ENCODE measurements at regions not wholly inside any gene's neighbourhood (a gene's known extent, or its start where the extent isn't known, plus 50 kb on each side); places are given as distances from the start of the nearest gene placed in this dataset.

- no peaks in the 10 kb centered on the region for H3K4me1 ChIP-seq
- TF ChIP-seq POLR2AphosphoS5 (IDR thresholded peaks at IDR 0.05) = no peak
- TF ChIP-seq, protein P1, sequence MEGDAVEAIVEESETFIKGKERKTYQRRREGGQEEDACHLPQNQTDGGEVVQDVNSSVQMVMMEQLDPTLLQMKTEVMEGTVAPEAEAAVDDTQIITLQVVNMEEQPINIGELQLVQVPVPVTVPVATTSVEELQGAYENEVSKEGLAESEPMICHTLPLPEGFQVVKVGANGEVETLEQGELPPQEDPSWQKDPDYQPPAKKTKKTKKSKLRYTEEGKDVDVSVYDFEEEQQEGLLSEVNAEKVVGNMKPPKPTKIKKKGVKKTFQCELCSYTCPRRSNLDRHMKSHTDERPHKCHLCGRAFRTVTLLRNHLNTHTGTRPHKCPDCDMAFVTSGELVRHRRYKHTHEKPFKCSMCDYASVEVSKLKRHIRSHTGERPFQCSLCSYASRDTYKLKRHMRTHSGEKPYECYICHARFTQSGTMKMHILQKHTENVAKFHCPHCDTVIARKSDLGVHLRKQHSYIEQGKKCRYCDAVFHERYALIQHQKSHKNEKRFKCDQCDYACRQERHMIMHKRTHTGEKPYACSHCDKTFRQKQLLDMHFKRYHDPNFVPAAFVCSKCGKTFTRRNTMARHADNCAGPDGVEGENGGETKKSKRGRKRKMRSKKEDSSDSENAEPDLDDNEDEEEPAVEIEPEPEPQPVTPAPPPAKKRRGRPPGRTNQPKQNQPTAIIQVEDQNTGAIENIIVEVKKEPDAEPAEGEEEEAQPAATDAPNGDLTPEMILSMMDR (IDR thresholded peaks at IDR 0.05) = no peak
- no peak for TF ChIP-seq POLR2A (IDR thresholded peaks at IDR 0.05)
- TF ChIP-seq EP300 (IDR thresholded peaks at IDR 0.05) = no peak
- WGBS, 2 donors (ENCODE audit: low coverage in 1 of 2) = 77 to 79% methylated on average over 3 to 5 of the region's 5 CpGs
- H3K36me3 ChIP-seq = no peaks in the 10 kb centered on the region
- no peaks in the 10 kb centered on the region for H3K27me3 ChIP-seq
- no peak overlapping the region for H3K4me3 ChIP-seq
- no peak for ATAC-seq
- H3K9me3 ChIP-seq = no peaks in the 10 kb centered on the region
- H3K27ac ChIP-seq = no peak overlapping the region
Measured at GRCh38 chr3:22121068-22121701, 370.2 kb upstream of the ZNF385D start.

- TF ChIP-seq EP300 (IDR thresholded peaks at IDR 0.05) (no peak), POLR2A (IDR thresholded peaks at IDR 0.05) (no peak), POLR2AphosphoS5 (IDR thresholded peaks at IDR 0.05) (no peak)
- TF ChIP-seq, protein P1 (IDR thresholded peaks at IDR 0.05) = no peak
- no peaks in the 10 kb centered on the region for H3K4me1 ChIP-seq
- H3K9me3 ChIP-seq = no peaks in the 10 kb centered on the region
- H3K27me3 ChIP-seq = no peaks in the 10 kb centered on the region
- no peak for ATAC-seq
- no peaks in the 10 kb centered on the region for H3K36me3 ChIP-seq
- H3K4me3 ChIP-seq = no peak overlapping the region
- H3K27ac ChIP-seq = no peak overlapping the region
- 70 to 82% methylated on average over 3 of the region's 3 CpGs for WGBS, 2 donors (ENCODE audit: low coverage in 1 of 2)
Measured at GRCh38 chr3:22122567-22122966, 371.6 kb upstream of the ZNF385D start.

DNA sequence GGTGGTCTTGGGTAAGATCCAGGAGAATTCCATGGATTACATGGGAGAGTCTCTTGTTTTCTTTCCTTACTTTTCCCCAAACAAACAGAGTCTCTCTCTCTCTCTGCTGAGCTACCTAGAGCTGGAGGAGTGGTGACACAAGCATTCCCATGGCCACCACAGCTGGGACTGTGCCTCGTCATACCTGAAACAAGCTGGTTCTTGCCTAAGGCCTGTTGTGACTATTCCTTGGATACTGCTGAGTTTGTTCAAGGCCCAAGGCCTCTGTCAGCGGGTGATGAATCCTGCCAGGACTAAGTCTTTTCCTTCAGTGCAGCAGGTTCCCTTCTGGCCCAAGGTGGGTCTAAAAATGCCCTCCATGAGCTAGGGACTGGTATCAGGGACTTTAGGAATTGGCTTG is 378.1 kb upstream of the ZNF385D start:
- Histone ChIP-seq H3K36me3 (no peaks in the 10 kb centered on the region), H3K4me1 (no peaks in the 10 kb centered on the region), H3K27ac (no peak overlapping the region), H3K27me3 (no peaks in the 10 kb centered on the region), H3K4me3 (no peak overlapping the region), H3K9me3 (no peaks in the 10 kb centered on the region)
- TF ChIP-seq POLR2A (IDR thresholded peaks at IDR 0.05) = no peak
- no peak for ATAC-seq
- WGBS, 2 donors (ENCODE audit: low coverage in 1 of 2) = 67% methylated on average over 1 of the region's 2 CpGs; no CpG with 5 or more reads in 1 of the 2 donors

DNA sequence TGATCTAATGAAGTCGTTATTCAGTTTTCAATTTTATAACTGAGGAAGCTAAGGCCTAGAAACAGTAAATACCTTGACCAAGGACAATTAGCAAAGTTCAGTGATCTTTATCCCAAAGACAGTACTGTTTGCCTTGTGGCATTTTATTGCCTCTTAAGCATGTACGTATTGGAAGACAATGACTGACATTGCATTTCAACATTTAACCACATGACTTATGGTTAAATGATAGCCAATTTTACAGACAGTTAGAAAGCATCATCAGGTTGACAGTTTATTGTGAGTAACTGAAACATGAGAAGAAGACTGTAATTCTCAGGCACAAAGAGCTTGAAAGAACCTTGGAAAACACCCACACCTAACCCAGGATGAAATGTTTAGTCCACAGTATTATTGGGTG is 390.8 kb upstream of the ZNF385D start:
- H3K4me1 ChIP-seq = no peaks in the 10 kb centered on the region
- no peaks in the 10 kb centered on the region for H3K9me3 ChIP-seq
- H3K27ac ChIP-seq = no peak overlapping the region
- H3K4me3 ChIP-seq = no peak overlapping the region
- no peaks in the 10 kb centered on the region for H3K27me3 ChIP-seq
- no peak for ATAC-seq
- TF ChIP-seq EP300 (IDR thresholded peaks at IDR 0.05) = no peak
- no peaks in the 10 kb centered on the region for H3K36me3 ChIP-seq
- 77 to 88% methylated on average over 2 of the region's 2 CpGs for WGBS, 2 donors (ENCODE audit: low coverage in 1 of 2)

GRCh38 chr3:22147161-22147560 is 396.2 kb upstream of the ZNF385D start:
- no peak overlapping the region for H3K27ac ChIP-seq
- 84 to 94% methylated on average over 3 of the region's 3 CpGs for WGBS, 2 donors (ENCODE audit: low coverage in 1 of 2)
- H3K4me3 ChIP-seq = no peak overlapping the region
- no peaks in the 10 kb centered on the region for H3K4me1 ChIP-seq
- H3K27me3 ChIP-seq = no peaks in the 10 kb centered on the region
- no peaks in the 10 kb centered on the region for H3K9me3 ChIP-seq
- ATAC-seq = no peak
- TF ChIP-seq EP300 (IDR thresholded peaks at IDR 0.05) = no peak
- TF ChIP-seq, protein P1 (IDR thresholded peaks at IDR 0.05) = no peak
- H3K36me3 ChIP-seq = no peaks in the 10 kb centered on the region

DNA sequence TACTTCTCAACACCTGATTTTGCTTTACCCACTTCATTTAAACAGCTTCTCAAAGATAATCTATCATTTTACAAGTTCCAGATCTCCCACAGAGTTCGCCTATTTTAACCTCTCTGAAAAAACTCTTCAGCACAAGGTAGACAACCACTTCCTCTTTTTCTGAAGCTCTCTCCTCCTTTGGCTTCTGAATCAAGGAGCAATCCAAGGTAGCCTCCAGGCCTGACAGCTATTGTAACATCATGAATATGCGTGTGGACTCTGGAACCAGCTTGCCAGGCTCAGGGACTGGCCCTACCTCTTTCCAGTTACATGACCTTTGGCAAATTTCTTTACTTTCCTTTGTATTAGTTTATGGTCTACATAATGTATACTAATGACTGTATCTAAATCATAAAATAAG is 405.9 kb upstream of the ZNF385D start:
- TF ChIP-seq POLR2AphosphoS5 (IDR thresholded peaks at IDR 0.05) (no peak), EP300 (IDR thresholded peaks at IDR 0.05) (no peak), POLR2A (IDR thresholded peaks at IDR 0.05) (no peak)
- TF ChIP-seq, protein P1 (IDR thresholded peaks at IDR 0.05) = no peak
- H3K4me3 ChIP-seq = no peak overlapping the region
- ATAC-seq = no peak
- no peaks in the 10 kb centered on the region for H3K9me3 ChIP-seq
- 88 to 95% methylated on average over 1 to 2 of the region's 2 CpGs for WGBS, 2 donors (ENCODE audit: low coverage in 1 of 2)
- H3K27ac ChIP-seq = no peak overlapping the region
- H3K4me1 ChIP-seq = no peaks in the 10 kb centered on the region
- H3K27me3 ChIP-seq = no peaks in the 10 kb centered on the region
- no peaks in the 10 kb centered on the region for H3K36me3 ChIP-seq

Data from gastroesophageal sphincter (tissue), 4 donors.